Testis (tissue), 2 donors: ENCODE measurements at regions not wholly inside any gene's neighbourhood (a gene's known extent, or its start where the extent isn't known, plus 50 kb on each side); places are given as distances from the start of the nearest gene placed in this dataset.

Experiments used
- POLR2A ChIP-seq: fragments of 450-650 bp; IDR thresholded peaks from one replicate; pipeline ENCODE4 v1.6.1; 2017; ENCODE audit warnings: antibody characterized with exemption, mild to moderate bottlenecking, moderate library complexity
- TF ChIP-seq, protein P1 (sequence below), 3 experiments: fragments of 450-650 bp in 2 of 3; fragments of 200-600 bp in 1 of 3; sonication (generic) in 1 of 3; IDR thresholded peaks; one replicate each; pipeline ENCODE4 v1.5.1; 2016 to 2019; ENCODE audit warnings: antibody characterized with exemption in 3 of 3, mild to moderate bottlenecking in 2 of 3, moderate library complexity in 1 of 3

DNA sequence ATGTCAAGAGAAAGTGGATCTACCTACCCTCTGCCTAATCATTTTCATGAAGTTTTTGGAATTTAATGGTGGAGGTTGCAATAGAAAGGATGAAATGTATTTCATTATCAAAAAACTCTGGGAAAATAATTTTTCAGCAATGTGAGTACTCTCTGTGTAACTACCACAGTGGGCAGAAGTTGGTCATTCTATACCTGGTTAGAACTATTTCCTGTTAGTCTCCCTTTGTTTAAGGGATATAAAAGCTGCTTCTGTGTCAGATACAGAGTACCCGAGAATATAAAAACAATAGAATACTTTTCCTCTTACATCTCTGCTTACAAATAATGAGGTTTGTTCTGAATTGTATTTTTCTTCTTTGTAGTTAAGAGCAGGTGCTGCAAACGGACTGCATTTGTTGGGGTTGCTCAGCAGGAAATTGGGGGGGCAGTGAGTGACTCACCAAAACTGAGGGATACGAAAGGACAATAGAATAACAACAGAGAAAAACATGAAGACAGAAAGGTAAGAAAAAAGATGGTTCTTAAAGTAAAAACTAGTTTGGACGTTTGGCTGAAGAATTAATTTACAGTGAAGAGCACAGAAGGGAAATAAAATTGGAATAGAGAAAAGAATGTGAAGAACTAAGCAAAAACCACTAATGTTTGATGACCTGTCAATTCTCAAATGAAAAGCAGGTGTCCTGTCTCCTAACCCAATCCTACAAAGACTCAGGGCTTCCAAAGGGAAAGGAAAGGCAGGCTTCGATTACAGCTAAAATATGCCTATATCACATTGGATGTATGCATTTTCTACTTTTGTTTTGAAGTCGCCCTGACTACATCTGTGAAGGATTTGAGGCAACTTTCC, 703.1 kb downstream of the RFPL4B start:
- TF ChIP-seq, protein P1, sequence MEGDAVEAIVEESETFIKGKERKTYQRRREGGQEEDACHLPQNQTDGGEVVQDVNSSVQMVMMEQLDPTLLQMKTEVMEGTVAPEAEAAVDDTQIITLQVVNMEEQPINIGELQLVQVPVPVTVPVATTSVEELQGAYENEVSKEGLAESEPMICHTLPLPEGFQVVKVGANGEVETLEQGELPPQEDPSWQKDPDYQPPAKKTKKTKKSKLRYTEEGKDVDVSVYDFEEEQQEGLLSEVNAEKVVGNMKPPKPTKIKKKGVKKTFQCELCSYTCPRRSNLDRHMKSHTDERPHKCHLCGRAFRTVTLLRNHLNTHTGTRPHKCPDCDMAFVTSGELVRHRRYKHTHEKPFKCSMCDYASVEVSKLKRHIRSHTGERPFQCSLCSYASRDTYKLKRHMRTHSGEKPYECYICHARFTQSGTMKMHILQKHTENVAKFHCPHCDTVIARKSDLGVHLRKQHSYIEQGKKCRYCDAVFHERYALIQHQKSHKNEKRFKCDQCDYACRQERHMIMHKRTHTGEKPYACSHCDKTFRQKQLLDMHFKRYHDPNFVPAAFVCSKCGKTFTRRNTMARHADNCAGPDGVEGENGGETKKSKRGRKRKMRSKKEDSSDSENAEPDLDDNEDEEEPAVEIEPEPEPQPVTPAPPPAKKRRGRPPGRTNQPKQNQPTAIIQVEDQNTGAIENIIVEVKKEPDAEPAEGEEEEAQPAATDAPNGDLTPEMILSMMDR (IDR thresholded peaks at IDR 0.05), result no peak
- no peak for TF ChIP-seq POLR2A
